OCI-LY1 (cell line): ENCODE measurements at regions not wholly inside any gene's neighbourhood (a gene's known extent, or its start where the extent isn't known, plus 50 kb on each side); places are given as distances from the start of the nearest gene placed in this dataset.

Experiments used
- CTCF ChIP-seq: fragments of 200-600 bp; sonication (generic), shearing (Covaris generic); IDR thresholded peaks from 2 replicates; pipeline ENCODE4 v1.5.1; 2017; ENCODE audit warnings: mild to moderate bottlenecking, antibody characterized with exemption, low read length, moderate library complexity, mixed read lengths
- EZH2 ChIP-seq: fragments of 200-600 bp; sonication (generic), shearing (Covaris generic); IDR thresholded peaks from 2 replicates; pipeline ENCODE4 v1.8.0; 2017; ENCODE audit warnings: borderline replicate concordance, mixed run types, mild to moderate bottlenecking, antibody characterized with exemption, low read length, moderate library complexity, mixed read lengths

- no peak for TF ChIP-seq CTCF
- no peak for TF ChIP-seq EZH2
Measured at GRCh38 chr3:69554576-69554975, 168.7 kb upstream of the FRMD4B start.
